ENCODE measurements at regions not wholly inside any gene's neighbourhood (a gene's known extent, or its start where the extent isn't known, plus 50 kb on each side); places are given as distances from the start of the nearest gene placed in this dataset.

- Histone ChIP-seq H3K27me3 (ENCODE audit: insufficient read depth, poor library complexity, severe bottlenecking) (no peaks in the 10 kb centered on the region), H3K27ac (replicated peaks) (no peak overlapping the region), H3K4me3 (replicated peaks; ENCODE audit: insufficient read depth, low read length) (no peak overlapping the region)
- no peak for TF ChIP-seq SPI1 (IDR thresholded peaks at IDR 0.05; ENCODE audit: borderline replicate concordance, low read depth)
- no peak for TF ChIP-seq CTCF (IDR thresholded peaks at IDR 0.05; ENCODE audit: insufficient read depth, low read length)
- TF ChIP-seq GABPA (IDR thresholded peaks at IDR 0.05; ENCODE audit: low read depth): no peak
- TF ChIP-seq REST (IDR thresholded peaks at IDR 0.05; ENCODE audit: insufficient replicate concordance, low read depth): no peak
- TF ChIP-seq POLR2AphosphoS5 (IDR thresholded peaks at IDR 0.05; ENCODE audit: low read depth): no peak
- DNase-seq (ENCODE audit: low read depth in 1 of 2, low spot score in 1 of 2): no peak
These were observed 110.9 kb upstream of the NUDT7 start for GRCh38 chr16:77611386-77611785.

- Histone ChIP-seq H3K27ac (replicated peaks) (no peak overlapping the region), H3K4me3 (replicated peaks; ENCODE audit: insufficient read depth, low read length) (no peak overlapping the region), H3K27me3 (ENCODE audit: insufficient read depth, poor library complexity, severe bottlenecking) (no peaks in the 10 kb centered on the region)
- no peak for DNase-seq (ENCODE audit: low read depth in 1 of 2, low spot score in 1 of 2)
- TF ChIP-seq POLR2AphosphoS5 (IDR thresholded peaks at IDR 0.05; ENCODE audit: low read depth): no peak
- TF ChIP-seq CTCF (IDR thresholded peaks at IDR 0.05; ENCODE audit: insufficient read depth, low read length): no peak
- TF ChIP-seq GABPA (IDR thresholded peaks at IDR 0.05; ENCODE audit: low read depth): no peak
These were observed 109.7 kb upstream of the NUDT7 start for GRCh38 chr16:77612596-77612995.

GRCh38 chr16:77613095-77613494 is 109.2 kb upstream of the NUDT7 start:
- no peaks in the 10 kb centered on the region for H3K27me3 ChIP-seq (ENCODE audit: insufficient read depth, poor library complexity, severe bottlenecking)

More at GRCh38 chr16:77613095-77613494, 109.2 kb upstream of the NUDT7 start:
- no peak overlapping the region for H3K4me3 ChIP-seq (replicated peaks; ENCODE audit: insufficient read depth, low read length)
- no peak for DNase-seq (ENCODE audit: low read depth in 1 of 2, low spot score in 1 of 2)
- no peak for TF ChIP-seq CTCF (IDR thresholded peaks at IDR 0.05; ENCODE audit: insufficient read depth, low read length)
- TF ChIP-seq GABPA (IDR thresholded peaks at IDR 0.05; ENCODE audit: low read depth): no peak
- TF ChIP-seq POLR2AphosphoS5 (IDR thresholded peaks at IDR 0.05; ENCODE audit: low read depth): no peak
- no peak for TF ChIP-seq REST (IDR thresholded peaks at IDR 0.05; ENCODE audit: insufficient replicate concordance, low read depth)
- no peak for TF ChIP-seq SPI1 (IDR thresholded peaks at IDR 0.05; ENCODE audit: borderline replicate concordance, low read depth)
- H3K27ac ChIP-seq (replicated peaks): no peak overlapping the region

Measured in HL-60 (cell line).